ENCODE measurements at regions not wholly inside any gene's neighbourhood (a gene's known extent, or its start where the extent isn't known, plus 50 kb on each side); places are given as distances from the start of the nearest gene placed in this dataset.

- Mint-ChIP-seq H3K4me1 (ENCODE audit: low read depth) (no peaks in the 10 kb centered on the region), H3K27ac (no peak overlapping the region), H3K9me3 (peaks cover 3 to 4% of the 10 kb centered on the region in 2 donors), H3K27me3 (ENCODE audit: low read depth) (no peaks in the 10 kb centered on the region), H3K4me3 (no peak overlapping the region), H3K36me3 (ENCODE audit: insufficient read depth in 2 of 2) (peaks cover 0 to 1% of the 10 kb centered on the region in 2 donors)
- DNase-seq (no peak), ATAC-seq (replicated peaks in 1 of 2) (no peak)
These were observed 187.9 kb upstream of the EGFLAM start for GRCh38 chr5:38070304-38070950.

- peaks cover 1 to 3% of the 10 kb centered on the region in 2 donors for H3K9me3 Mint-ChIP-seq
- peaks cover 0 to 3% of the 10 kb centered on the region in 2 donors for H3K36me3 Mint-ChIP-seq (ENCODE audit: insufficient read depth in 2 of 2)
- ATAC-seq (replicated peaks in 1 of 2) (no peak), DNase-seq (no peak)
- H3K4me1 Mint-ChIP-seq (ENCODE audit: low read depth): no peaks in the 10 kb centered on the region
- no peaks in the 10 kb centered on the region for H3K27me3 Mint-ChIP-seq (ENCODE audit: low read depth)
- no peak overlapping the region for H3K4me3 Mint-ChIP-seq
- H3K27ac Mint-ChIP-seq: no peak overlapping the region
These were observed 189.0 kb upstream of the EGFLAM start for GRCh38 chr5:38069360-38069759.

- Mint-ChIP-seq H3K4me3 (no peak overlapping the region), H3K27ac (no peak overlapping the region), H3K27me3 (ENCODE audit: low read depth) (no peaks in the 10 kb centered on the region), H3K4me1 (ENCODE audit: low read depth) (no peaks in the 10 kb centered on the region), H3K9me3 (peaks cover 4 to 6% of the 10 kb centered on the region in 2 donors), H3K36me3 (ENCODE audit: insufficient read depth in 2 of 2) (peaks cover 1 to 2% of the 10 kb centered on the region in 2 donors)
- DNase-seq: no peak
- ATAC-seq (replicated peaks in 1 of 2): no peak
These were observed 198.0 kb upstream of the EGFLAM start for GRCh38 chr5:38060354-38060753.

- no peaks in the 10 kb centered on the region for H3K4me1 Mint-ChIP-seq (ENCODE audit: low read depth)
- peaks cover under 1 to 2% of the 10 kb centered on the region in 2 donors for H3K36me3 Mint-ChIP-seq (ENCODE audit: insufficient read depth in 2 of 2)
- peaks cover 4 to 6% of the 10 kb centered on the region in 2 donors for H3K9me3 Mint-ChIP-seq
- no peak overlapping the region for H3K4me3 Mint-ChIP-seq
- H3K27ac Mint-ChIP-seq: no peak overlapping the region
- ATAC-seq (replicated peaks in 1 of 2): no peak
- no peak for DNase-seq
- H3K27me3 Mint-ChIP-seq (ENCODE audit: low read depth): no peaks in the 10 kb centered on the region
These were observed 198.5 kb upstream of the EGFLAM start for GRCh38 chr5:38059876-38060275.

- Mint-ChIP-seq H3K4me1 (ENCODE audit: low read depth) (no peaks in the 10 kb centered on the region), H3K36me3 (ENCODE audit: insufficient read depth in 2 of 2) (no peaks in the 10 kb centered on the region), H3K27ac (no peak overlapping the region), H3K9me3 (no peaks in the 10 kb centered on the region), H3K27me3 (ENCODE audit: low read depth) (no peaks in the 10 kb centered on the region), H3K4me3 (no peak overlapping the region)
- DNase-seq (no peak), ATAC-seq (replicated peaks in 1 of 2) (no peak)
These were observed 206.4 kb upstream of the EGFLAM start for GRCh38 chr5:38051711-38052511.

GRCh38 chr5:38048400-38048799 is 208.6 kb upstream of the GDNF start:
- H3K27me3 Mint-ChIP-seq (ENCODE audit: low read depth): no peaks in the 10 kb centered on the region
- no peak for ATAC-seq (replicated peaks in 1 of 2)

GRCh38 chr5:38046103-38046502 is 206.3 kb upstream of the GDNF start:
- no peak for DNase-seq
- no peak for ATAC-seq (replicated peaks in 1 of 2)
- Mint-ChIP-seq H3K9me3 (peaks cover 0 to 2% of the 10 kb centered on the region in 2 donors), H3K27ac (no peak overlapping the region), H3K36me3 (ENCODE audit: insufficient read depth in 2 of 2) (no peaks in the 10 kb centered on the region), H3K4me3 (no peak overlapping the region), H3K4me1 (ENCODE audit: low read depth) (no peaks in the 10 kb centered on the region), H3K27me3 (ENCODE audit: low read depth) (no peaks in the 10 kb centered on the region)

More at GRCh38 chr5:38048400-38048799, 208.6 kb upstream of the GDNF start:
- Mint-ChIP-seq H3K27ac (no peak overlapping the region), H3K4me3 (no peak overlapping the region), H3K4me1 (ENCODE audit: low read depth) (no peaks in the 10 kb centered on the region), H3K36me3 (ENCODE audit: insufficient read depth in 2 of 2) (no peaks in the 10 kb centered on the region), H3K9me3 (no peaks in the 10 kb centered on the region)
- DNase-seq: no peak

GRCh38 chr5:38045446-38045845 is 205.6 kb upstream of the GDNF start:
- H3K4me1 Mint-ChIP-seq (ENCODE audit: low read depth): no peaks in the 10 kb centered on the region

GRCh38 chr5:38039826-38040225 is 200.0 kb upstream of the GDNF start:
- no peak for DNase-seq
- Mint-ChIP-seq H3K27ac (no peak overlapping the region), H3K27me3 (ENCODE audit: low read depth) (no peaks in the 10 kb centered on the region), H3K4me1 (ENCODE audit: low read depth) (no peaks in the 10 kb centered on the region), H3K4me3 (no peak overlapping the region), H3K36me3 (ENCODE audit: insufficient read depth in 2 of 2) (no peaks in the 10 kb centered on the region), H3K9me3 (peaks cover 0 to 8% of the 10 kb centered on the region in 2 donors)
- no peak for ATAC-seq (replicated peaks in 1 of 2)

More at GRCh38 chr5:38045446-38045845, 205.6 kb upstream of the GDNF start:
- ATAC-seq (replicated peaks in 1 of 2) (no peak), DNase-seq (no peak)
- Mint-ChIP-seq H3K9me3 (peaks cover 0 to 2% of the 10 kb centered on the region in 2 donors), H3K4me3 (no peak overlapping the region), H3K27ac (no peak overlapping the region), H3K36me3 (ENCODE audit: insufficient read depth in 2 of 2) (no peaks in the 10 kb centered on the region), H3K27me3 (ENCODE audit: low read depth) (no peaks in the 10 kb centered on the region)

GRCh38 chr5:38039091-38039490 is 199.2 kb upstream of the GDNF start:
- Mint-ChIP-seq H3K27me3 (ENCODE audit: low read depth) (no peaks in the 10 kb centered on the region), H3K4me1 (ENCODE audit: low read depth) (no peaks in the 10 kb centered on the region), H3K27ac (no peak overlapping the region), H3K4me3 (no peak overlapping the region), H3K36me3 (ENCODE audit: insufficient read depth in 2 of 2) (no peaks in the 10 kb centered on the region), H3K9me3 (peaks cover 0 to 8% of the 10 kb centered on the region in 2 donors)
- DNase-seq: no peak
- ATAC-seq (replicated peaks in 1 of 2): no peak

GRCh38 chr5:38036765-38037164 is 196.9 kb upstream of the GDNF start:
- H3K27ac Mint-ChIP-seq: no peak overlapping the region
- no peak overlapping the region for H3K4me3 Mint-ChIP-seq
- H3K27me3 Mint-ChIP-seq (ENCODE audit: low read depth): no peaks in the 10 kb centered on the region
- H3K4me1 Mint-ChIP-seq (ENCODE audit: low read depth): no peaks in the 10 kb centered on the region
- H3K9me3 Mint-ChIP-seq: peaks cover 0 to 6% of the 10 kb centered on the region in 2 donors
- no peak for ATAC-seq (replicated peaks in 1 of 2)
- no peak for DNase-seq
- no peaks in the 10 kb centered on the region for H3K36me3 Mint-ChIP-seq (ENCODE audit: insufficient read depth in 2 of 2)

GRCh38 chr5:38032149-38032548 is 192.3 kb upstream of the GDNF start:
- no peak for ATAC-seq (replicated peaks in 1 of 2)
- Mint-ChIP-seq H3K9me3 (peaks cover 0 to 3% of the 10 kb centered on the region in 2 donors), H3K4me1 (ENCODE audit: low read depth) (no peaks in the 10 kb centered on the region), H3K4me3 (no peak overlapping the region), H3K36me3 (ENCODE audit: insufficient read depth in 2 of 2) (no peaks in the 10 kb centered on the region), H3K27me3 (ENCODE audit: low read depth) (no peaks in the 10 kb centered on the region), H3K27ac (no peak overlapping the region)
- DNase-seq: no peak

- Mint-ChIP-seq H3K4me3 (no peak overlapping the region), H3K36me3 (ENCODE audit: insufficient read depth in 2 of 2) (no peaks in the 10 kb centered on the region), H3K27me3 (ENCODE audit: low read depth) (no peaks in the 10 kb centered on the region), H3K4me1 (ENCODE audit: low read depth) (no peaks in the 10 kb centered on the region), H3K27ac (no peak overlapping the region), H3K9me3 (peaks cover 0 to 3% of the 10 kb centered on the region in 2 donors)
- DNase-seq: no peak
- no peak for ATAC-seq (replicated peaks in 1 of 2)
These were observed 191.5 kb upstream of the GDNF start for GRCh38 chr5:38031304-38031703.
